ENCODE measurements at regions not wholly inside any gene's neighbourhood (a gene's known extent, or its start where the extent isn't known, plus 50 kb on each side); places are given as distances from the start of the nearest gene placed in this dataset.

GRCh38 chr13:63864171-63864902 lies 2448.7 kb upstream of the PCDH20 start:
- intact Hi-C loops (cut with DNase I, micrococcal nuclease): no loop called here

GRCh38 chr13:63855457-63856118 lies 2439.9 kb upstream of the PCDH20 start:
- no peaks in the 10 kb centered on the region for H3K36me3 ChIP-seq (ENCODE audit: insufficient read depth, low read length)
- TF ChIP-seq CTCF (IDR thresholded peaks at IDR 0.05): no peak
- intact Hi-C loops (cut with DNase I, micrococcal nuclease): no loop called here
- no peak overlapping the region for H3K4me3 Mint-ChIP-seq
- H3K4me1 Mint-ChIP-seq (ENCODE audit: low read depth): no peaks in the 10 kb centered on the region
- H3K9me3 ChIP-seq (ENCODE audit: control insufficient read depth in 1 of 2, insufficient read depth in 1 of 2, low read length in 2 of 2): peaks cover 0 to 10% of the 10 kb centered on the region in 2 experiments
- H3K9me3 Mint-ChIP-seq: no peaks in the 10 kb centered on the region
- no peak overlapping the region for H3K27ac ChIP-seq (ENCODE audit: low read depth in 1 of 2, low read length in 2 of 2)
- no peaks in the 10 kb centered on the region for H3K27me3 ChIP-seq (ENCODE audit: control insufficient read depth in 1 of 2, insufficient read depth in 2 of 2, low read length in 2 of 2)
- ChIA-PET CTCF (no interaction called here), POLR2A (no interaction called here)
- no peak overlapping the region for H3K27ac Mint-ChIP-seq
- DNase-seq: no peak
- no peaks in the 10 kb centered on the region for H3K36me3 Mint-ChIP-seq (ENCODE audit: low read depth)
- no peaks in the 10 kb centered on the region for H3K4me1 ChIP-seq (ENCODE audit: insufficient read depth, low read length)
- ATAC-seq (ENCODE audit: poor library complexity): no peak
- H3K27me3 Mint-ChIP-seq: no peaks in the 10 kb centered on the region
- no peak overlapping the region for H3K4me3 ChIP-seq (ENCODE audit: low read length)

More at GRCh38 chr13:63864171-63864902, 2448.7 kb upstream of the PCDH20 start:
- no peaks in the 10 kb centered on the region for H3K27me3 ChIP-seq (ENCODE audit: control insufficient read depth in 1 of 2, insufficient read depth in 2 of 2, low read length in 2 of 2)
- POLR2A ChIA-PET: no interaction called here
- Mint-ChIP-seq H3K9me3 (peaks cover 19% of the 10 kb centered on the region), H3K27me3 (no peaks in the 10 kb centered on the region), H3K36me3 (ENCODE audit: low read depth) (no peaks in the 10 kb centered on the region), H3K4me3 (no peak overlapping the region), H3K4me1 (ENCODE audit: low read depth) (no peaks in the 10 kb centered on the region), H3K27ac (no peak overlapping the region)
- DNase-seq (no peak), ATAC-seq (ENCODE audit: poor library complexity) (no peak)
- CTCF ChIA-PET: no interaction called here
- peaks cover 0 to 10% of the 10 kb centered on the region in 2 experiments for H3K9me3 ChIP-seq (ENCODE audit: control insufficient read depth in 1 of 2, insufficient read depth in 1 of 2, low read length in 2 of 2)
- H3K27ac ChIP-seq (ENCODE audit: low read depth in 1 of 2, low read length in 2 of 2): no peak overlapping the region
- H3K36me3 ChIP-seq (ENCODE audit: insufficient read depth, low read length): no peaks in the 10 kb centered on the region
- no peaks in the 10 kb centered on the region for H3K4me1 ChIP-seq (ENCODE audit: insufficient read depth, low read length)
- no peak overlapping the region for H3K4me3 ChIP-seq (ENCODE audit: low read length)
- TF ChIP-seq CTCF (IDR thresholded peaks at IDR 0.05): no peak

- Mint-ChIP-seq H3K27ac (no peak overlapping the region), H3K27me3 (no peaks in the 10 kb centered on the region), H3K36me3 (ENCODE audit: low read depth) (no peaks in the 10 kb centered on the region), H3K4me1 (ENCODE audit: low read depth) (no peaks in the 10 kb centered on the region), H3K9me3 (no peaks in the 10 kb centered on the region), H3K4me3 (no peak overlapping the region)
- no peaks in the 10 kb centered on the region for H3K9me3 ChIP-seq (ENCODE audit: control insufficient read depth in 1 of 2, insufficient read depth in 1 of 2, low read length in 2 of 2)
- ATAC-seq (ENCODE audit: poor library complexity) (no peak), DNase-seq (no peak)
- no peaks in the 10 kb centered on the region for H3K4me1 ChIP-seq (ENCODE audit: insufficient read depth, low read length)
- H3K27me3 ChIP-seq (ENCODE audit: control insufficient read depth in 1 of 2, insufficient read depth in 2 of 2, low read length in 2 of 2): no peaks in the 10 kb centered on the region
- H3K4me3 ChIP-seq (ENCODE audit: low read length): no peak overlapping the region
- intact Hi-C loops (cut with DNase I, micrococcal nuclease): no loop called here
- H3K27ac ChIP-seq (ENCODE audit: low read depth in 1 of 2, low read length in 2 of 2): no peak overlapping the region
- ChIA-PET CTCF (no interaction called here), POLR2A (no interaction called here)
- no peak for TF ChIP-seq CTCF (IDR thresholded peaks at IDR 0.05)
- no peaks in the 10 kb centered on the region for H3K36me3 ChIP-seq (ENCODE audit: insufficient read depth, low read length)
Observed at GRCh38 chr13:63853816-63854215, 2438.2 kb upstream of the PCDH20 start.
